HCT116 (cell line): ENCODE measurements at regions not wholly inside any gene's neighbourhood (a gene's known extent, or its start where the extent isn't known, plus 50 kb on each side); places are given as distances from the start of the nearest gene placed in this dataset.

Experiments
- ATAC-seq: fragments of 200-7000 bp; cut with Tn5 transposase; 2 replicates; pipeline ENCODE4 v1.9.1; 2020; ENCODE audit warnings: mild to moderate bottlenecking, moderate library complexity
- BruUV-seq: library from RNA; stranded (reverse); fragments of 400-500 nt; replicated peaks from 2 replicates; lab custom pipeline; 2021; lab: Mats Ljungman, UMichigan
- CTCF ChIA-PET: fragments of 300-600 bp; sonication (Branson Sonifier 250); formaldehyde crosslinking; loops from one replicate; lab custom pipeline; 2021; ENCODE audit warnings: antibody characterized with exemption; lab: Charles Lee
- POLR2A ChIA-PET: fragments of 300-600, 350-600 bp; sonication (Branson Sonifier 250); formaldehyde crosslinking; loops from one replicate; lab custom pipeline; 2021; ENCODE audit warnings: antibody characterized with exemption; lab: Charles Lee
- RAD21 ChIA-PET, 2 experiments: fragments of 300-600 bp; sonication (Branson Sonifier 250); formaldehyde crosslinking; loops; one replicate each; lab custom pipeline; 2023; ENCODE audit warnings: low total read pairs in 2 of 2; ENCODE audit not compliant: uncharacterized antibody in 2 of 2, unreplicated experiment in 2 of 2, low non-redundant PET in 1 of 2; lab: Charles Lee
- DNase-seq: peaks from one replicate; pipeline ENCODE4 v3.0.0-alpha.2; 2010; ENCODE audit warnings: low read depth, low spot score
- H2AFZ ChIP-seq: fragments of 200-600 bp; shearing (Covaris generic), sonication (generic); 2 replicates; pipeline ENCODE4 v1.6.1; 2017; ENCODE audit warnings: low read depth, mixed run types, mixed read lengths, antibody characterized with exemption, low read length; ENCODE audit not compliant: poor library complexity, severe bottlenecking
- H3K27ac ChIP-seq: 2 replicates; pipeline ENCODE4 v1.5.1; 2012; ENCODE audit warnings: low read depth, low read length
- H3K27me3 ChIP-seq: fragments of 200-600 bp; sonication (generic); 2 replicates; pipeline ENCODE4 v1.6.1; 2016; ENCODE audit warnings: mixed run types, low read length, mixed read lengths; ENCODE audit not compliant: insufficient read depth
- H3K36me3 ChIP-seq, 2 experiments: fragments of 200-500 bp in 1 of 2; fragments of 200-600 bp in 1 of 2; sonication (Bioruptor generic) in 1 of 2; sonication (generic) in 1 of 2; 2 replicates each; pipeline versions ENCODE4 v1.5.1 to v1.6.1; 2014 to 2016; ENCODE audit warnings: low read length in 2 of 2, inconsistent platforms in 1 of 2, mixed read lengths in 1 of 2, mixed run types in 1 of 2; ENCODE audit not compliant: insufficient read depth in 2 of 2, control insufficient read depth in 1 of 2
- H3K4me1 ChIP-seq, 2 experiments: fragments of 200-600 bp in 1 of 2; sonication (generic) in 1 of 2; 2 replicates each; pipeline versions ENCODE4 v1.5.1 to v1.6.1; 2012 to 2017; ENCODE audit warnings: low read length in 2 of 2, inconsistent platforms in 1 of 2, mild to moderate bottlenecking in 1 of 2, mixed read lengths in 1 of 2, mixed run types in 1 of 2, moderate library complexity in 1 of 2; ENCODE audit not compliant: insufficient read depth in 2 of 2, control insufficient read depth in 1 of 2
- H3K4me2 ChIP-seq: fragments of 200-600 bp; sonication (generic); 2 replicates; pipeline ENCODE4 v1.6.1; 2017; ENCODE audit warnings: mixed run types, low read length, mixed read lengths
- H3K4me3 ChIP-seq, 2 experiments: fragments of 200-600 bp in 1 of 2; sonication (generic) in 1 of 2; replicated peaks in 1 of 2; 2 replicates each; pipeline ENCODE4 v1.5.1; 2011 to 2016; ENCODE audit warnings: low read length in 2 of 2, control low read depth in 1 of 2, low read depth in 1 of 2, mild to moderate bottlenecking in 1 of 2, mixed read lengths in 1 of 2, mixed run types in 1 of 2
- H3K79me2 ChIP-seq: fragments of 200-600 bp; sonication (generic); 2 replicates; pipeline ENCODE4 v1.6.1; 2017; ENCODE audit warnings: mild to moderate bottlenecking, mixed run types, low read length, moderate library complexity, mixed read lengths; ENCODE audit not compliant: insufficient read depth
- H3K9ac ChIP-seq: fragments of 200-600 bp; sonication (generic); 2 replicates; pipeline ENCODE4 v1.6.1; 2016; ENCODE audit warnings: low read length, mixed read lengths
- H3K9me2 ChIP-seq: fragments of 200-600 bp; sonication (generic), shearing (Covaris generic); 2 replicates; pipeline ENCODE4 v1.6.1; 2017; ENCODE audit warnings: mixed run types, mild to moderate bottlenecking, moderate library complexity; ENCODE audit not compliant: insufficient read depth
- H3K9me3 ChIP-seq, 2 experiments: fragments of 200-500 bp in 1 of 2; fragments of 200-600 bp in 1 of 2; sonication (Bioruptor generic) in 1 of 2; sonication (generic) in 1 of 2; 2 replicates each; pipeline ENCODE4 v1.6.1; 2014 to 2017; ENCODE audit warnings: low read length in 2 of 2, mixed read lengths in 2 of 2, inconsistent platforms in 1 of 2, low read depth in 1 of 2, mild to moderate bottlenecking in 1 of 2, mixed run types in 1 of 2, moderate library complexity in 1 of 2; ENCODE audit not compliant: control insufficient read depth in 1 of 2, insufficient read depth in 1 of 2
- H4K20me1 ChIP-seq: fragments of 200-600 bp; sonication (generic), shearing (Covaris generic); 2 replicates; pipeline ENCODE4 v1.6.1; 2017; ENCODE audit warnings: mixed run types, mild to moderate bottlenecking, moderate library complexity; ENCODE audit not compliant: insufficient read depth
- ATF3 ChIP-seq: IDR thresholded peaks from 2 replicates; pipeline ENCODE4 v1.6.1; 2012
- CBX3 ChIP-seq: IDR thresholded peaks from 2 replicates; pipeline ENCODE4 v1.6.1; 2012; ENCODE audit warnings: low read depth
- CEBPB ChIP-seq: IDR thresholded peaks from 2 replicates; pipeline ENCODE4 v1.6.1; 2012; ENCODE audit warnings: low read depth
- ELF1 ChIP-seq: IDR thresholded peaks from 2 replicates; pipeline ENCODE4 v1.6.1; 2012; ENCODE audit warnings: low read depth, borderline replicate concordance
- EZH2 ChIP-seq: fragments of 200-600 bp; sonication (generic); IDR thresholded peaks from 2 replicates; pipeline ENCODE4 v1.6.1; 2017; ENCODE audit warnings: antibody characterized with exemption, mixed run types
- POLR2AphosphoS5 ChIP-seq: IDR thresholded peaks from 2 replicates; pipeline ENCODE4 v1.6.1; 2011; ENCODE audit warnings: mild to moderate bottlenecking, low read depth, low read length, moderate library complexity
- RAD21 ChIP-seq: IDR thresholded peaks from 2 replicates; pipeline ENCODE4 v1.6.1; 2012; ENCODE audit warnings: low read depth, mild to moderate bottlenecking
- SP1 ChIP-seq: IDR thresholded peaks from 2 replicates; pipeline ENCODE4 v1.6.1; 2012; ENCODE audit warnings: low read depth
- TCF7L2 ChIP-seq: IDR thresholded peaks from 2 replicates; pipeline ENCODE4 v1.7.0; 2011; ENCODE audit warnings: borderline replicate concordance, inconsistent platforms; ENCODE audit not compliant: insufficient read depth, insufficient read length; ENCODE audit errors: extremely low read depth
- ZBTB33 ChIP-seq: IDR thresholded peaks from 2 replicates; pipeline ENCODE4 v1.6.1; 2011; ENCODE audit warnings: mild to moderate bottlenecking, low read length, moderate library complexity; ENCODE audit not compliant: insufficient replicate concordance; ENCODE audit errors: extremely low read depth
- ZNF274 ChIP-seq: fragments of 200-500 bp; sonication (Bioruptor generic); IDR thresholded peaks from 2 replicates; pipeline ENCODE4 v1.6.1; 2014; ENCODE audit warnings: mild to moderate bottlenecking, low read depth, low read length, inconsistent platforms
- intact Hi-C: fragments of 100-400 bp; cut with micrococcal nuclease; formaldehyde crosslinking; loops from 2 replicates; pipeline ENCODE4 v1.10.0; 2022
- TF ChIP-seq, protein P1 (sequence below), 3 experiments: fragments of 200-600 bp in 1 of 3; sonication (generic) in 1 of 3; IDR thresholded peaks in 2 of 3; conservative IDR thresholded peaks in 1 of 3; 2 replicates each; pipeline ENCODE4 v1.5.1; 2012 to 2017; ENCODE audit warnings: low read depth in 2 of 3, low read length in 2 of 3, antibody characterized with exemption in 1 of 3, borderline replicate concordance in 1 of 3, control low read depth in 1 of 3, mild to moderate bottlenecking in 1 of 3, mixed read lengths in 1 of 3, mixed run types in 1 of 3, moderate library complexity in 1 of 3; ENCODE audit not compliant: insufficient read depth in 1 of 3
- TF ChIP-seq, protein P2 (sequence below): IDR thresholded peaks from 2 replicates; pipeline ENCODE4 v1.6.1; 2012

DNA sequence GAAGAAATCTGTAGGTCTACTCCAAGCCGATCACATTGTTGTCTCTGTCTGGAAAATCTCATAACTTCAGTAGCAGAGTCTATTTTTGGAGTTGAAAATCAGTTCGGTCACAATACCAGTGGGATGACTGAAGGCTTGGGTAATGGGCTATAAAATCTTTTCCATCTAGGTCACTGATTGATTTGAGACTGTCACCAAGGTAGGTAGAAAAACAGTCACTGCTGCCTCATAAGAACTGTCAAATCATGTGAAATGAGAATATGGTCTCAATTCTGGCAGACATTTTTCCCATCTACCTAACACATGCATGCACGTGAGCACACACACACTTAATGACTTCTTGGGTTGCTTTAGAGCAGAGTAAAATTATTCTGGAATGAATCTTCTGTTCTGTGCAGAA lies 1162.8 kb upstream of the CITED2 start:
- Histone ChIP-seq H2AFZ (no peak overlapping the region), H3K4me3 (no peak overlapping the region), H4K20me1 (no peaks in the 10 kb centered on the region), H3K4me2 (no peak overlapping the region), H3K9me2 (no peaks in the 10 kb centered on the region), H3K4me1 (peaks cover 4 to 5% of the 10 kb centered on the region in 2 experiments; a peak in 2 of 4 replicates), H3K27me3 (no peaks in the 10 kb centered on the region), H3K36me3 (no peaks in the 10 kb centered on the region), H3K9me3 (no peaks in the 10 kb centered on the region), H3K9ac (no peak overlapping the region), H3K79me2 (no peaks in the 10 kb centered on the region), H3K27ac (no peak overlapping the region)
- CTCF ChIA-PET = no interaction called here
- RAD21 ChIA-PET = no interaction called here
- ATAC-seq (no peak), DNase-seq (no peak)
- BruUV-seq = no TSS peak
- POLR2A ChIA-PET = no interaction called here
- intact Hi-C loops = no loop called here
- TF ChIP-seq, protein P1, sequence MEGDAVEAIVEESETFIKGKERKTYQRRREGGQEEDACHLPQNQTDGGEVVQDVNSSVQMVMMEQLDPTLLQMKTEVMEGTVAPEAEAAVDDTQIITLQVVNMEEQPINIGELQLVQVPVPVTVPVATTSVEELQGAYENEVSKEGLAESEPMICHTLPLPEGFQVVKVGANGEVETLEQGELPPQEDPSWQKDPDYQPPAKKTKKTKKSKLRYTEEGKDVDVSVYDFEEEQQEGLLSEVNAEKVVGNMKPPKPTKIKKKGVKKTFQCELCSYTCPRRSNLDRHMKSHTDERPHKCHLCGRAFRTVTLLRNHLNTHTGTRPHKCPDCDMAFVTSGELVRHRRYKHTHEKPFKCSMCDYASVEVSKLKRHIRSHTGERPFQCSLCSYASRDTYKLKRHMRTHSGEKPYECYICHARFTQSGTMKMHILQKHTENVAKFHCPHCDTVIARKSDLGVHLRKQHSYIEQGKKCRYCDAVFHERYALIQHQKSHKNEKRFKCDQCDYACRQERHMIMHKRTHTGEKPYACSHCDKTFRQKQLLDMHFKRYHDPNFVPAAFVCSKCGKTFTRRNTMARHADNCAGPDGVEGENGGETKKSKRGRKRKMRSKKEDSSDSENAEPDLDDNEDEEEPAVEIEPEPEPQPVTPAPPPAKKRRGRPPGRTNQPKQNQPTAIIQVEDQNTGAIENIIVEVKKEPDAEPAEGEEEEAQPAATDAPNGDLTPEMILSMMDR (IDR thresholded peaks at IDR 0.05 in 2 of 3, conservative IDR thresholded peaks at IDR 0.05 in 1 of 3; ENCODE audit: borderline replicate concordance in 1 of 3, insufficient read depth in 1 of 3, low read depth in 2 of 3, low read length in 2 of 3) = no peak
- TF ChIP-seq EZH2 (no peak), CEBPB (no peak), RAD21 (no peak), ATF3 (no peak), SP1 (no peak), TCF7L2 (no peak), ZBTB33 (no peak), ZNF274 (no peak), ELF1 (no peak), CBX3 (no peak), POLR2AphosphoS5 (no peak)
- TF ChIP-seq, protein P2, sequence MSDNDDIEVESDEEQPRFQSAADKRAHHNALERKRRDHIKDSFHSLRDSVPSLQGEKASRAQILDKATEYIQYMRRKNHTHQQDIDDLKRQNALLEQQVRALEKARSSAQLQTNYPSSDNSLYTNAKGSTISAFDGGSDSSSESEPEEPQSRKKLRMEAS = no peak
